Kidney epithelial cell (primary cell): ENCODE measurements at regions not wholly inside any gene's neighbourhood (a gene's known extent, or its start where the extent isn't known, plus 50 kb on each side); places are given as distances from the start of the nearest gene placed in this dataset.

Source experiments
- DNase-seq: peaks from one replicate; pipeline ENCODE4 v3.0.0-alpha.2; 2010; ENCODE audit warnings: low read depth
- H3K27me3 ChIP-seq: 2 replicates; pipeline ENCODE4 v1.6.0; 2011; ENCODE audit warnings: low read length; ENCODE audit not compliant: control insufficient read depth, insufficient read depth
- H3K36me3 ChIP-seq: 2 replicates; pipeline ENCODE4 v1.5.1; 2011; ENCODE audit warnings: low read length; ENCODE audit not compliant: control insufficient read depth, insufficient read depth
- H3K4me3 ChIP-seq: 2 replicates; pipeline ENCODE4 v1.5.1; 2011; ENCODE audit warnings: low read depth, mild to moderate bottlenecking, control low read depth, low read length
- CTCF ChIP-seq: IDR thresholded peaks from 2 replicates; pipeline ENCODE4 v1.5.1; 2011; ENCODE audit warnings: mild to moderate bottlenecking, moderate library complexity, low read length, control low read depth, inconsistent platforms; ENCODE audit not compliant: insufficient read depth, poor library complexity, severe bottlenecking

GRCh38 chr4:114081783-114082182 is 102.3 kb upstream of the ARSJ start:
- DNase-seq, result no peak
- no peaks in the 10 kb centered on the region for H3K27me3 ChIP-seq
- TF ChIP-seq CTCF, result no peak
- no peak overlapping the region for H3K4me3 ChIP-seq
- no peaks in the 10 kb centered on the region for H3K36me3 ChIP-seq

GRCh38 chr4:114082348-114082747 is 102.9 kb upstream of the ARSJ start:
- DNase-seq, result no peak
- TF ChIP-seq CTCF, result no peak

GRCh38 chr4:114085611-114086345 is 106.3 kb upstream of the ARSJ start:
- no peaks in the 10 kb centered on the region for H3K27me3 ChIP-seq
- H3K4me3 ChIP-seq, result no peak overlapping the region
- H3K36me3 ChIP-seq, result no peaks in the 10 kb centered on the region
- TF ChIP-seq CTCF, result no peak
- no peak for DNase-seq

More at GRCh38 chr4:114082348-114082747, 102.9 kb upstream of the ARSJ start:
- Histone ChIP-seq H3K4me3 (no peak overlapping the region), H3K27me3 (no peaks in the 10 kb centered on the region), H3K36me3 (no peaks in the 10 kb centered on the region)

- no peaks in the 10 kb centered on the region for H3K27me3 ChIP-seq
- peak; percentile 44 for DNase-seq
- no peaks in the 10 kb centered on the region for H3K36me3 ChIP-seq
- TF ChIP-seq CTCF, result no peak
- H3K4me3 ChIP-seq, result no peak overlapping the region
Measured at GRCh38 chr4:114087596-114088230, 108.3 kb upstream of the ARSJ start.

- H3K36me3 ChIP-seq, result no peaks in the 10 kb centered on the region
- no peak for DNase-seq
- no peaks in the 10 kb centered on the region for H3K27me3 ChIP-seq
- H3K4me3 ChIP-seq, result no peak overlapping the region
- no peak for TF ChIP-seq CTCF
Measured at GRCh38 chr4:114088481-114088880, 109.0 kb upstream of the ARSJ start.
